Loucy (cell line): ENCODE measurements at regions not wholly inside any gene's neighbourhood (a gene's known extent, or its start where the extent isn't known, plus 50 kb on each side); places are given as distances from the start of the nearest gene placed in this dataset.

Experiments used
- CTCF ChIP-seq: fragments of 200-600 bp; sonication (generic); conservative IDR thresholded peaks from 2 replicates; pipeline ENCODE4 v1.5.1; 2014; ENCODE audit warnings: mild to moderate bottlenecking, antibody characterized with exemption, low read length
- EZH2phosphoT487 ChIP-seq: fragments of 200-600 bp; IDR thresholded peaks from 2 replicates; pipeline ENCODE4 v1.6.1; 2018; ENCODE audit warnings: antibody characterized with exemption, mild to moderate bottlenecking, moderate library complexity, borderline replicate concordance

- TF ChIP-seq CTCF (no peak), EZH2phosphoT487 (no peak)
Measured at GRCh38 chr2:221762496-221762895, 190.4 kb upstream of the EPHA4 start.
